ENCODE measurements at regions not wholly inside any gene's neighbourhood (a gene's known extent, or its start where the extent isn't known, plus 50 kb on each side); places are given as distances from the start of the nearest gene placed in this dataset.
"Not testable (repeated sequence)": the region's sequence is repeated elsewhere in the genome, so short reads cannot be mapped to it uniquely, and the experiment has no call there.

- H3K27ac ChIP-seq = no peak overlapping the region
- intact Hi-C loops (cut with DNase I) = no loop called here
- no peaks in the 10 kb centered on the region for H3K27me3 ChIP-seq
- TF ChIP-seq CTCF (IDR thresholded peaks at IDR 0.05) = no peak
- DNase-seq (no peak), ATAC-seq (no peak)
- no peaks in the 10 kb centered on the region for H3K36me3 ChIP-seq
- H3K9me3 ChIP-seq = no peaks in the 10 kb centered on the region
- no peaks in the 10 kb centered on the region for H3K4me1 ChIP-seq
- H3K4me3 ChIP-seq = no peak overlapping the region
These were observed 615.4 kb downstream of the C12orf50 start for GRCh38 chr12:87413784-87414183.

- H3K4me1 ChIP-seq = no peaks in the 10 kb centered on the region
- ATAC-seq (no peak), DNase-seq (no peak)
- no peaks in the 10 kb centered on the region for H3K27me3 ChIP-seq
- H3K4me3 ChIP-seq = no peak overlapping the region
- H3K9me3 ChIP-seq = no peaks in the 10 kb centered on the region
- H3K36me3 ChIP-seq = no peaks in the 10 kb centered on the region
- no peak overlapping the region for H3K27ac ChIP-seq
- no peak for TF ChIP-seq CTCF (IDR thresholded peaks at IDR 0.05)
- intact Hi-C loops (cut with DNase I) = no loop called here
These were observed 622.3 kb downstream of the C12orf50 start for GRCh38 chr12:87406926-87407325.

GRCh38 chr12:87405918-87406317 lies 623.3 kb downstream of the C12orf50 start:
- H3K36me3 ChIP-seq = no peaks in the 10 kb centered on the region
- no peak overlapping the region for H3K27ac ChIP-seq
- no peaks in the 10 kb centered on the region for H3K27me3 ChIP-seq
- no peak overlapping the region for H3K4me3 ChIP-seq
- ATAC-seq (no peak), DNase-seq (no peak)
- H3K4me1 ChIP-seq = no peaks in the 10 kb centered on the region
- intact Hi-C loops (cut with DNase I) = no loop called here
- TF ChIP-seq CTCF (IDR thresholded peaks at IDR 0.05) = no peak
- H3K9me3 ChIP-seq = no peaks in the 10 kb centered on the region

- intact Hi-C loops (cut with DNase I); H3K4me3 ChIP-seq; H3K9me3 ChIP-seq; H3K27me3 ChIP-seq; H3K36me3 ChIP-seq; ATAC-seq; DNase-seq; H3K27ac ChIP-seq; H3K4me1 ChIP-seq: not testable (repeated sequence)
These were observed 635.0 kb downstream of the C12orf50 start for GRCh38 chr12:87394168-87394567.

- Histone ChIP-seq H3K9me3 (no peaks in the 10 kb centered on the region), H3K4me3 (no peak overlapping the region), H3K36me3 (no peaks in the 10 kb centered on the region), H3K27ac (no peak overlapping the region), H3K4me1 (no peaks in the 10 kb centered on the region), H3K27me3 (no peaks in the 10 kb centered on the region)
- no peak for ATAC-seq
- TF ChIP-seq CTCF (IDR thresholded peaks at IDR 0.05) = no peak
- intact Hi-C loops (cut with DNase I) = no loop called here
- DNase-seq = no peak
These were observed 640.8 kb downstream of the C12orf50 start for GRCh38 chr12:87388376-87388775.

GRCh38 chr12:87385322-87385721 lies 643.9 kb downstream of the C12orf50 start:
- H3K27ac ChIP-seq = no peak overlapping the region
- H3K4me1 ChIP-seq = no peaks in the 10 kb centered on the region
- no peaks in the 10 kb centered on the region for H3K36me3 ChIP-seq
- H3K9me3 ChIP-seq = no peaks in the 10 kb centered on the region
- no peak for TF ChIP-seq CTCF (IDR thresholded peaks at IDR 0.05)
- H3K4me3 ChIP-seq = no peak overlapping the region
- DNase-seq = no peak
- ATAC-seq = no peak
- H3K27me3 ChIP-seq = no peaks in the 10 kb centered on the region
- intact Hi-C loops (cut with DNase I) = no loop called here

Measured in upper lobe of right lung (tissue), 1 donor.